GM12865 (cell line): ENCODE measurements at regions not wholly inside any gene's neighbourhood (a gene's known extent, or its start where the extent isn't known, plus 50 kb on each side); places are given as distances from the start of the nearest gene placed in this dataset.
A peak's percentile ranks its signal among the peaks of the same experiment; 100 is the strongest.

Experiments
- DNase-seq: peaks from one replicate; pipeline ENCODE4 v3.0.0; 2010; ENCODE audit warnings: low read depth
- H3K4me3 ChIP-seq: 2 replicates; pipeline ENCODE4 v1.5.1; 2011; ENCODE audit warnings: mild to moderate bottlenecking, low read depth, low read length, control low read depth
- TF ChIP-seq, protein P1 (sequence below): IDR thresholded peaks from 2 replicates; pipeline ENCODE4 v1.5.1; 2011; ENCODE audit warnings: low read length, control low read depth, low read depth, inconsistent platforms; ENCODE audit not compliant: insufficient read depth; ENCODE audit errors: missing control alignments

DNA sequence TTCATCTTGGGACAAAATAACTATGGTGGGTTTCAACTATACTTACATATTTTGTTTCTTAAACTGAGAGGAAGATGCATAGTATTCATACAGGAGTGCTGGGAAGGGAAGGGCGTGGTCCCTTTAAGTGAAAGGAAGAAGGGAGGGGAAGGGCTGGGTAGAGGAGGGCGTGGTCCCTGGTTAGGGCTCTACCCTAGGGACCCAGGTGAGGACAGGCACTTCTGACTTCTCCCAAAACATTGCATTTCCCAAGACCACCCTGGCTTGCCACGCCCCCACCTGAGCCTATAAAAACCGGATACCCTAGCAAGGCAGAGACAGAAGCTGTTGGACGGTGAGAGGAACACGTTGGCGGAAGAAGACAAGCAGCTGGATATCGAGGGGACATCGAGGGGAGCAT is 157.6 kb upstream of the PLXNA4 start:
- no peak overlapping the region for H3K4me3 ChIP-seq
- TF ChIP-seq, protein P1, sequence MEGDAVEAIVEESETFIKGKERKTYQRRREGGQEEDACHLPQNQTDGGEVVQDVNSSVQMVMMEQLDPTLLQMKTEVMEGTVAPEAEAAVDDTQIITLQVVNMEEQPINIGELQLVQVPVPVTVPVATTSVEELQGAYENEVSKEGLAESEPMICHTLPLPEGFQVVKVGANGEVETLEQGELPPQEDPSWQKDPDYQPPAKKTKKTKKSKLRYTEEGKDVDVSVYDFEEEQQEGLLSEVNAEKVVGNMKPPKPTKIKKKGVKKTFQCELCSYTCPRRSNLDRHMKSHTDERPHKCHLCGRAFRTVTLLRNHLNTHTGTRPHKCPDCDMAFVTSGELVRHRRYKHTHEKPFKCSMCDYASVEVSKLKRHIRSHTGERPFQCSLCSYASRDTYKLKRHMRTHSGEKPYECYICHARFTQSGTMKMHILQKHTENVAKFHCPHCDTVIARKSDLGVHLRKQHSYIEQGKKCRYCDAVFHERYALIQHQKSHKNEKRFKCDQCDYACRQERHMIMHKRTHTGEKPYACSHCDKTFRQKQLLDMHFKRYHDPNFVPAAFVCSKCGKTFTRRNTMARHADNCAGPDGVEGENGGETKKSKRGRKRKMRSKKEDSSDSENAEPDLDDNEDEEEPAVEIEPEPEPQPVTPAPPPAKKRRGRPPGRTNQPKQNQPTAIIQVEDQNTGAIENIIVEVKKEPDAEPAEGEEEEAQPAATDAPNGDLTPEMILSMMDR: no peak
- DNase-seq: no peak

DNA sequence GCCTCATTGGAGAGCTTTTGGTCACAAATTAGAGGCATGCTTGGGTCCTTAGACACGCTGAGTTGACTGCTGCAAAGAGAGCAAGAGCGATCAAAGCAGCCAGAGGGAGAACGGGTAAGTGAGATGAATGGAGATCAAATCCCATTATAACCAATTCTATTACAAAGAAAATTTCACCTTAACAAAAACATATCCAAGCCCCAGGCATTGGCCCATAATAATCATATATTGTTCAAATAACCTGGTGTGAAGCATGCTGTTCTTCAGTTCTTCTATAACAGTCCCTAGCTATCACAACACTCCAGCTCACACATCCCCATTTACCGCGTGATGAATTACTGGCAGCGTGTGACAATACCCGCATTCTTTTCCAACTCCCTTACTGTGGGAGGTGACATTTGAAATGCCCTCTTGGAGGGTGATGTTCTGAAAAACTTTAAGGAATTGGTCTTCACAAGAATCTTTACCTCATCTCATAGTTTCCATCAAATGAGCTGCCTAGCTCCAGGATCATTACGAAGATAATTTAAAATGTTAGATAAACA is 156.1 kb upstream of the PLXNA4 start:
- DNase-seq: no peak
- H3K4me3 ChIP-seq: no peak overlapping the region
- TF ChIP-seq, protein P1: no peak

DNA sequence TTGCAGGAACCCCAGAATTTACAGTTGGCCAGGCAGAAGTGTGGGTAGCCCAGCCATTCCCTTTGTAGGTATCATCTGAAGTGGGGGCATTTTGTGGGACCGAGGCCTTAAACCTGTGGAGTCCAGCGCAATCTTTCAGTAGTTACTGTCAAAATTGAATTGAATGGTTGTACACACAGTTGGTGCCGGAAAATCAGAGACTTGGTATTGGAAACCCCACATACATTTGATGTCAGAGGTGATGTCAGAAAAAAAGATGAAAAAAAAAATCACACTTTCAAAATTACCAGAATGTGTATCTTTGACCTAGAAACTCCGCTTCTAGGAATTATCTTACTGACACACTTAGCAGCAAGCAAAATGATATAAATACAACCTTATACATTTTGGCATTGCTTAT is 153.8 kb upstream of the PLXNA4 start:
- DNase-seq: no peak
- no peak overlapping the region for H3K4me3 ChIP-seq
- TF ChIP-seq, protein P1: no peak

DNA sequence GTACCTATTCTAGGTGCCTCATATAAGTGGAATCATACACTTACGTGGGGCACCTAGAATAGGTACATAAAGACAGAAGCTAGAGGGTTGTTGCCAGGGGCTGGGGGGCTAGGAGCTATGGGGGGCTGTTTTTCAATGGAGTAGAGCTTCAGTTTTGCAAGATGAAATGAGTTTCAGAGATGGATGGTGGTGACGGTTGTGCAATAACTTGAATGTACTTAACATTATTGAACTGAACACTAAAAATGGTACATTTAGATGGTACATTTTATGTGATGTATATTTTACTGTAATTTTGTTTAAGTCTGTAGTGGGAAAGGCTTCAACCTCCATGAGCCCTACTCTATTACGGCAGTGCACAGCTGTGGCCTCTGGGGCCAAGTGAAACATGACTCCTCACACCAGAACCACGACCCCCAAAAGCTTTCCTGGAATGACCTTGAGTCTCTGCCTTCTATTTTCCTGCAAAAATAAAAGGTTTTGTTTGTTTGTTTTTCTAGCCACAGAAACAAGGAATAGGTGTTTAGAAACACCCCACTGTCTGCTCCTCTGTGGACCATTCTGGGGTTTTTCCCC is 147.3 kb upstream of the PLXNA4 start:
- no peak for DNase-seq
- H3K4me3 ChIP-seq: no peak overlapping the region
- TF ChIP-seq, protein P1: no peak

DNA sequence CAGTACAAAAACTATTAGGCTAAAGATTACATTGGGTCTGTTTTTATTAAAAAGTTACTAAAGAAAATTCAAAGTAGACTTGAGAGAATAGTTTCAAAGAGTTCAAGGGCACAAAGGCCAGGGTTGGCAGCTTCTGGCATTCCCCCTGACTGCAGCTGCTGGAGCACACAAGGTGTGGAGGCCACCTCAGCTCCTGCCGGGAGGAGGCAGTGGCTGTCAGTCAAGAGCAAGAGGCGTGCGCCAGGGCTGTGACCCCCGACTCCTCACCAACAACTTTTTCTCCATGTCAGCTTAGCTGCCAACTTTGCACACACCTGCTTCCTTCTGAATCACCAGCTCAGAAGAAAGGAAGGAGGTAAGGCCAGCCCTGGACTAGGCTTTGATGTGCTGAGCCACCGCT is 144.6 kb upstream of the PLXNA4 start:
- DNase-seq: no peak
- H3K4me3 ChIP-seq: no peak overlapping the region
- TF ChIP-seq, protein P1: no peak

DNA sequence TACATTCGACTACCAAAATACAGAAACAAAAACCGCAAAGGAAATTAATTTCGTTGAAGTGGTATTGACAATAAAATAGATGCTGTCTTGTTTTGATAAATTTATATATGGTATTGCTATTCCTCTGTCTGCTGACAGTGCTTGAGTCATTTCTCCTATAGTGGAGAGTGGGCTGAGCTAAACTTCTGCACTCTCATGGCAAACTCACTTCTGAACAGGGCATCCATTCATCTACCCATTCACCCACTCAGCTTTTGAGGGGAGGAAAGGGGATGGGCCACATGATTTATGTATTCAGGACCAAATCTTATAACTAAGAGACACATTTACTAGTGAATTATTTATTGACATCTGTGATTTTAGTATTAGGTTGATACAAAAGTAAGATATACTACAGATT is 137.6 kb upstream of the PLXNA4 start:
- TF ChIP-seq, protein P1: no peak
- H3K4me3 ChIP-seq: no peak overlapping the region
- no peak for DNase-seq

DNA sequence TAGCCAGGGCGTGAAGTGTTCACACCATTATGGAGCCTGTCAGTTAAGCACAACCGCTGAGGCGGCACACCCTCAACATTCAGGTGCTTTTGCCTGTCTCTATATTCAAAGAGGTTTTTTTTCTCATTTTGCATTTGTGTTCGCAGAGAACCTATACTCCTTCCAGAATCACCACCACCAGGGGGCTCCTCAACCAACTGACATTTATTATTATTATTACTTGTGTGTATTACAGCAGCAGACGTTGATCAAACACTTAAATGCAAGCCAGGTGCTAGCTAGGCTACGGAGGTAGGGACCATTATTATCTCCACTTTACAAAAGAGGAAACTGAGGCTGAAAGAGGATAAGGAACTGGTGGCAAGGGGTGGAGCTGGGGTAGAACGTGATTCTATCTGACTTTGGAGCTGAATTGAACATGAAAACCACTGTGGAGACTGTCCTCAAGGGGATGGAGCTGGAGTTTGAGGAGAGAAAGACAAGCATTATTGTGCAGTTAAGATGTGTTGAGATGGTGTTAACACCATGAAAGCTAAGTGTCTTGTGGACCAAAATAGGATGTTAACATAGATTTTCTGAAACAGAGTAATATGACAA is 133.8 kb upstream of the PLXNA4 start:
- peak; percentile 31 for DNase-seq
- no peak overlapping the region for H3K4me3 ChIP-seq
- TF ChIP-seq, protein P1: peak; percentile 36
